Panc1 (cell line): ENCODE measurements at regions not wholly inside any gene's neighbourhood (a gene's known extent, or its start where the extent isn't known, plus 50 kb on each side); places are given as distances from the start of the nearest gene placed in this dataset.

Source experiments
- ATAC-seq: fragments of 200-7000 bp; cut with Tn5 transposase; 2 replicates; pipeline ENCODE4 v1.9.1; 2020; ENCODE audit warnings: mild to moderate bottlenecking, moderate library complexity
- BruUV-seq: library from RNA; stranded (reverse); fragments of 400-500 nt; replicated peaks from 2 replicates; lab custom pipeline; 2021; lab: Mats Ljungman, UMichigan
- CTCF ChIA-PET: fragments of 300-600 bp; sonication (Branson Sonifier 250); formaldehyde crosslinking; loops from one replicate; lab custom pipeline; 2022; ENCODE audit warnings: antibody characterized with exemption; lab: Charles Lee
- POLR2A ChIA-PET: fragments of 300-600 bp; sonication (Branson Sonifier 250); formaldehyde crosslinking; loops from one replicate; lab custom pipeline; 2022; ENCODE audit warnings: antibody characterized with exemption; lab: Charles Lee
- DNase-seq: peaks from one replicate; pipeline ENCODE4 v3.0.0-alpha.2; 2010; ENCODE audit warnings: low read depth, low spot score
- H3K27ac ChIP-seq: 2 replicates; pipeline ENCODE4 v1.5.1; 2011; ENCODE audit warnings: mild to moderate bottlenecking, low read length, inconsistent platforms
- H3K27me3 ChIP-seq: fragments of 200-500 bp; sonication (Bioruptor generic); 2 replicates; pipeline ENCODE4 v1.6.0; 2014; ENCODE audit warnings: low read length, inconsistent platforms; ENCODE audit not compliant: control insufficient read depth, insufficient read depth
- H3K36me3 ChIP-seq: fragments of 200-500 bp; sonication (Bioruptor generic); 2 replicates; pipeline ENCODE4 v1.5.1; 2014; ENCODE audit warnings: inconsistent platforms, mild to moderate bottlenecking, low read length, moderate library complexity; ENCODE audit not compliant: control insufficient read depth, insufficient read depth
- H3K4me1 ChIP-seq: 2 replicates; pipeline ENCODE4 v1.5.1; 2011; ENCODE audit warnings: inconsistent platforms, mild to moderate bottlenecking, low read length, moderate library complexity; ENCODE audit not compliant: control insufficient read depth, insufficient read depth
- H3K4me3 ChIP-seq, 2 experiments: 2 replicates each; pipeline ENCODE4 v1.5.1; 2011 to 2012; ENCODE audit warnings: low read depth in 2 of 2, low read length in 2 of 2, mild to moderate bottlenecking in 2 of 2, inconsistent platforms in 1 of 2, moderate library complexity in 1 of 2
- H3K9me3 ChIP-seq: fragments of 200-500 bp; sonication (Bioruptor generic); 2 replicates; pipeline ENCODE4 v1.5.1; 2014; ENCODE audit warnings: low read depth, mild to moderate bottlenecking, inconsistent platforms, low read length, moderate library complexity; ENCODE audit not compliant: control insufficient read depth, insufficient read depth
- CTCF ChIP-seq: fragments of 450-650 bp; IDR thresholded peaks from 2 replicates; pipeline ENCODE4 v1.5.1; 2017; ENCODE audit warnings: mild to moderate bottlenecking
- POLR2AphosphoS5 ChIP-seq: IDR thresholded peaks from 2 replicates; pipeline ENCODE4 v1.6.1; 2012; ENCODE audit warnings: mild to moderate bottlenecking, low read depth, low read length, moderate library complexity
- SIN3A ChIP-seq: IDR thresholded peaks from 2 replicates; pipeline ENCODE4 v1.6.1; 2012; ENCODE audit warnings: low read depth, mild to moderate bottlenecking, low read length, moderate library complexity, borderline replicate concordance; ENCODE audit not compliant: insufficient read depth
- TCF7L2 ChIP-seq: IDR thresholded peaks from 2 replicates; pipeline ENCODE4 v1.6.1; 2011; ENCODE audit warnings: mild to moderate bottlenecking, low read depth, low read length, inconsistent platforms
- in situ Hi-C: cut with HindIII; loops from 2 replicates; pipeline ENCODE4 v1.10.0; 2016; ENCODE audit warnings: low sequenced_read_pairs, low pct_unique_long_range_greater_than_20kb
- intact Hi-C: fragments of 100-400 bp; cut with micrococcal nuclease; formaldehyde crosslinking; loops from one replicate; pipeline ENCODE4 v1.10.0; 2022; ENCODE audit not compliant: unreplicated experiment
- TF ChIP-seq, protein P1 (sequence below), 2 experiments: IDR thresholded peaks; 2 replicates each; pipeline ENCODE4 v1.6.1; 2011 to 2012; ENCODE audit warnings: low read depth in 2 of 2, control low read depth in 1 of 2, low read length in 1 of 2, mild to moderate bottlenecking in 1 of 2, moderate library complexity in 1 of 2; ENCODE audit not compliant: insufficient read depth in 1 of 2

DNA sequence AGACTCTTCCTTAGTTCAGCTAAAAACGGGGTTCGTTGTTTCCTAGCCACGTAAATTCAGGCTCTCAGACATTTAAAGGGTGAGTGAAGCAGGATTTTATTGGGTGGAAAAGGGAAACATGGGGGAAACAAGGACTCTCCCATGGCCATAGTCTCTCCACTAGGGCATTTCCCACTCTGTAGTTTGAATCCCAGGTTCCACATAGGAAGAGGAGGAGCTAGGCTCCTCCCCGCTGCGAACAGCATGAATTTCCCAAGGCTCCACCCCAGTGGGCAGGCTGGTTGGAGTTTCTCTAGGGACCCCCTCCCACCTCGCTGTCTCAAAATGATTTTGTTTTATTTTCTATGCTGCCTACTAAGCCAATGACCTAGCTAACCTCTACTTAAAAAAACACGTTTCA, 2170.8 kb upstream of the PCDH20 start:
- DNase-seq (no peak), ATAC-seq (no peak)
- CTCF ChIA-PET = no interaction called here
- Histone ChIP-seq H3K4me3 (no peak overlapping the region), H3K27ac (no peak overlapping the region), H3K9me3 (no peaks in the 10 kb centered on the region), H3K4me1 (no peaks in the 10 kb centered on the region), H3K27me3 (no peaks in the 10 kb centered on the region), H3K36me3 (no peaks in the 10 kb centered on the region)
- in situ Hi-C loops = no loop called here
- BruUV-seq = no TSS peak
- TF ChIP-seq, protein P1, sequence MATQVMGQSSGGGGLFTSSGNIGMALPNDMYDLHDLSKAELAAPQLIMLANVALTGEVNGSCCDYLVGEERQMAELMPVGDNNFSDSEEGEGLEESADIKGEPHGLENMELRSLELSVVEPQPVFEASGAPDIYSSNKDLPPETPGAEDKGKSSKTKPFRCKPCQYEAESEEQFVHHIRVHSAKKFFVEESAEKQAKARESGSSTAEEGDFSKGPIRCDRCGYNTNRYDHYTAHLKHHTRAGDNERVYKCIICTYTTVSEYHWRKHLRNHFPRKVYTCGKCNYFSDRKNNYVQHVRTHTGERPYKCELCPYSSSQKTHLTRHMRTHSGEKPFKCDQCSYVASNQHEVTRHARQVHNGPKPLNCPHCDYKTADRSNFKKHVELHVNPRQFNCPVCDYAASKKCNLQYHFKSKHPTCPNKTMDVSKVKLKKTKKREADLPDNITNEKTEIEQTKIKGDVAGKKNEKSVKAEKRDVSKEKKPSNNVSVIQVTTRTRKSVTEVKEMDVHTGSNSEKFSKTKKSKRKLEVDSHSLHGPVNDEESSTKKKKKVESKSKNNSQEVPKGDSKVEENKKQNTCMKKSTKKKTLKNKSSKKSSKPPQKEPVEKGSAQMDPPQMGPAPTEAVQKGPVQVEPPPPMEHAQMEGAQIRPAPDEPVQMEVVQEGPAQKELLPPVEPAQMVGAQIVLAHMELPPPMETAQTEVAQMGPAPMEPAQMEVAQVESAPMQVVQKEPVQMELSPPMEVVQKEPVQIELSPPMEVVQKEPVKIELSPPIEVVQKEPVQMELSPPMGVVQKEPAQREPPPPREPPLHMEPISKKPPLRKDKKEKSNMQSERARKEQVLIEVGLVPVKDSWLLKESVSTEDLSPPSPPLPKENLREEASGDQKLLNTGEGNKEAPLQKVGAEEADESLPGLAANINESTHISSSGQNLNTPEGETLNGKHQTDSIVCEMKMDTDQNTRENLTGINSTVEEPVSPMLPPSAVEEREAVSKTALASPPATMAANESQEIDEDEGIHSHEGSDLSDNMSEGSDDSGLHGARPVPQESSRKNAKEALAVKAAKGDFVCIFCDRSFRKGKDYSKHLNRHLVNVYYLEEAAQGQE (IDR thresholded peaks at IDR 0.05; ENCODE audit: insufficient read depth in 1 of 2, low read depth in 2 of 2, low read length in 1 of 2) = no peak
- TF ChIP-seq TCF7L2 (no peak), CTCF (no peak), POLR2AphosphoS5 (no peak), SIN3A (no peak)
- POLR2A ChIA-PET = no interaction called here
- intact Hi-C loops = no loop called here

GRCh38 chr13:63578796-63579195, 2163.1 kb upstream of the PCDH20 start:
- ChIA-PET POLR2A (no interaction called here), CTCF (no interaction called here)
- Histone ChIP-seq H3K27ac (no peak overlapping the region), H3K27me3 (no peaks in the 10 kb centered on the region), H3K4me3 (no peak overlapping the region), H3K36me3 (no peaks in the 10 kb centered on the region), H3K4me1 (no peaks in the 10 kb centered on the region), H3K9me3 (no peaks in the 10 kb centered on the region)
- no peak for ATAC-seq
- no TSS peak for BruUV-seq
- no peak for DNase-seq
- TF ChIP-seq, protein P1 (IDR thresholded peaks at IDR 0.05; ENCODE audit: insufficient read depth in 1 of 2, low read depth in 2 of 2, low read length in 1 of 2) = no peak
- TF ChIP-seq CTCF = no peak
- no peak for TF ChIP-seq TCF7L2
- TF ChIP-seq SIN3A = no peak
- no peak for TF ChIP-seq POLR2AphosphoS5
- intact Hi-C loops (no loop called here), in situ Hi-C loops (no loop called here)
